HCT116 (cell line): ENCODE measurements at regions not wholly inside any gene's neighbourhood (a gene's known extent, or its start where the extent isn't known, plus 50 kb on each side); places are given as distances from the start of the nearest gene placed in this dataset.

ENCODE experiments used
- ATAC-seq: fragments of 200-7000 bp; cut with Tn5 transposase; 2 replicates; pipeline ENCODE4 v1.9.1; 2020; ENCODE audit warnings: mild to moderate bottlenecking, moderate library complexity
- BruUV-seq: library from RNA; stranded (reverse); fragments of 400-500 nt; replicated peaks from 2 replicates; lab custom pipeline; 2021; lab: Mats Ljungman, UMichigan
- CTCF ChIA-PET: fragments of 300-600 bp; sonication (Branson Sonifier 250); formaldehyde crosslinking; loops from one replicate; lab custom pipeline; 2021; ENCODE audit warnings: antibody characterized with exemption; lab: Charles Lee
- POLR2A ChIA-PET: fragments of 300-600, 350-600 bp; sonication (Branson Sonifier 250); formaldehyde crosslinking; loops from one replicate; lab custom pipeline; 2021; ENCODE audit warnings: antibody characterized with exemption; lab: Charles Lee
- RAD21 ChIA-PET, 2 experiments: fragments of 300-600 bp; sonication (Branson Sonifier 250); formaldehyde crosslinking; loops; one replicate each; lab custom pipeline; 2023; ENCODE audit warnings: low total read pairs in 2 of 2; ENCODE audit not compliant: uncharacterized antibody in 2 of 2, unreplicated experiment in 2 of 2, low non-redundant PET in 1 of 2; lab: Charles Lee
- DNase-seq: peaks from one replicate; pipeline ENCODE4 v3.0.0-alpha.2; 2010; ENCODE audit warnings: low read depth, low spot score
- H2AFZ ChIP-seq: fragments of 200-600 bp; shearing (Covaris generic), sonication (generic); 2 replicates; pipeline ENCODE4 v1.6.1; 2017; ENCODE audit warnings: low read depth, mixed run types, mixed read lengths, antibody characterized with exemption, low read length; ENCODE audit not compliant: poor library complexity, severe bottlenecking
- H3K27ac ChIP-seq: 2 replicates; pipeline ENCODE4 v1.5.1; 2012; ENCODE audit warnings: low read depth, low read length
- H3K27me3 ChIP-seq: fragments of 200-600 bp; sonication (generic); 2 replicates; pipeline ENCODE4 v1.6.1; 2016; ENCODE audit warnings: mixed run types, low read length, mixed read lengths; ENCODE audit not compliant: insufficient read depth
- H3K36me3 ChIP-seq, 2 experiments: fragments of 200-500 bp in 1 of 2; fragments of 200-600 bp in 1 of 2; sonication (Bioruptor generic) in 1 of 2; sonication (generic) in 1 of 2; 2 replicates each; pipeline versions ENCODE4 v1.5.1 to v1.6.1; 2014 to 2016; ENCODE audit warnings: low read length in 2 of 2, inconsistent platforms in 1 of 2, mixed read lengths in 1 of 2, mixed run types in 1 of 2; ENCODE audit not compliant: insufficient read depth in 2 of 2, control insufficient read depth in 1 of 2
- H3K4me1 ChIP-seq, 2 experiments: fragments of 200-600 bp in 1 of 2; sonication (generic) in 1 of 2; 2 replicates each; pipeline versions ENCODE4 v1.5.1 to v1.6.1; 2012 to 2017; ENCODE audit warnings: low read length in 2 of 2, inconsistent platforms in 1 of 2, mild to moderate bottlenecking in 1 of 2, mixed read lengths in 1 of 2, mixed run types in 1 of 2, moderate library complexity in 1 of 2; ENCODE audit not compliant: insufficient read depth in 2 of 2, control insufficient read depth in 1 of 2
- H3K4me2 ChIP-seq: fragments of 200-600 bp; sonication (generic); 2 replicates; pipeline ENCODE4 v1.6.1; 2017; ENCODE audit warnings: mixed run types, low read length, mixed read lengths
- H3K4me3 ChIP-seq, 2 experiments: fragments of 200-600 bp in 1 of 2; sonication (generic) in 1 of 2; replicated peaks in 1 of 2; 2 replicates each; pipeline ENCODE4 v1.5.1; 2011 to 2016; ENCODE audit warnings: low read length in 2 of 2, control low read depth in 1 of 2, low read depth in 1 of 2, mild to moderate bottlenecking in 1 of 2, mixed read lengths in 1 of 2, mixed run types in 1 of 2
- H3K79me2 ChIP-seq: fragments of 200-600 bp; sonication (generic); 2 replicates; pipeline ENCODE4 v1.6.1; 2017; ENCODE audit warnings: mild to moderate bottlenecking, mixed run types, low read length, moderate library complexity, mixed read lengths; ENCODE audit not compliant: insufficient read depth
- H3K9ac ChIP-seq: fragments of 200-600 bp; sonication (generic); 2 replicates; pipeline ENCODE4 v1.6.1; 2016; ENCODE audit warnings: low read length, mixed read lengths
- H3K9me2 ChIP-seq: fragments of 200-600 bp; sonication (generic), shearing (Covaris generic); 2 replicates; pipeline ENCODE4 v1.6.1; 2017; ENCODE audit warnings: mixed run types, mild to moderate bottlenecking, moderate library complexity; ENCODE audit not compliant: insufficient read depth
- H3K9me3 ChIP-seq, 2 experiments: fragments of 200-500 bp in 1 of 2; fragments of 200-600 bp in 1 of 2; sonication (Bioruptor generic) in 1 of 2; sonication (generic) in 1 of 2; 2 replicates each; pipeline ENCODE4 v1.6.1; 2014 to 2017; ENCODE audit warnings: low read length in 2 of 2, mixed read lengths in 2 of 2, inconsistent platforms in 1 of 2, low read depth in 1 of 2, mild to moderate bottlenecking in 1 of 2, mixed run types in 1 of 2, moderate library complexity in 1 of 2; ENCODE audit not compliant: control insufficient read depth in 1 of 2, insufficient read depth in 1 of 2
- H4K20me1 ChIP-seq: fragments of 200-600 bp; sonication (generic), shearing (Covaris generic); 2 replicates; pipeline ENCODE4 v1.6.1; 2017; ENCODE audit warnings: mixed run types, mild to moderate bottlenecking, moderate library complexity; ENCODE audit not compliant: insufficient read depth
- ATF3 ChIP-seq: IDR thresholded peaks from 2 replicates; pipeline ENCODE4 v1.6.1; 2012
- CBX3 ChIP-seq: IDR thresholded peaks from 2 replicates; pipeline ENCODE4 v1.6.1; 2012; ENCODE audit warnings: low read depth
- CEBPB ChIP-seq: IDR thresholded peaks from 2 replicates; pipeline ENCODE4 v1.6.1; 2012; ENCODE audit warnings: low read depth
- EZH2 ChIP-seq: fragments of 200-600 bp; sonication (generic); IDR thresholded peaks from 2 replicates; pipeline ENCODE4 v1.6.1; 2017; ENCODE audit warnings: antibody characterized with exemption, mixed run types
- FOSL1 ChIP-seq: IDR thresholded peaks from 2 replicates; pipeline ENCODE4 v1.6.1; 2012; ENCODE audit warnings: low read depth
- POLR2AphosphoS5 ChIP-seq: IDR thresholded peaks from 2 replicates; pipeline ENCODE4 v1.6.1; 2011; ENCODE audit warnings: mild to moderate bottlenecking, low read depth, low read length, moderate library complexity
- SRF ChIP-seq: IDR thresholded peaks from 2 replicates; pipeline ENCODE4 v1.6.1; 2012; ENCODE audit warnings: low read depth
- YY1 ChIP-seq: IDR thresholded peaks from 2 replicates; pipeline ENCODE4 v1.6.1; 2011; ENCODE audit warnings: low read length, low read depth, moderate library complexity, mild to moderate bottlenecking; ENCODE audit not compliant: insufficient replicate concordance; ENCODE audit errors: extremely low read depth
- ZFX ChIP-seq: fragments of 450-650 bp; IDR thresholded peaks from 2 replicates; pipeline ENCODE4 v1.6.1; 2017
- ZNF274 ChIP-seq: fragments of 200-500 bp; sonication (Bioruptor generic); IDR thresholded peaks from 2 replicates; pipeline ENCODE4 v1.6.1; 2014; ENCODE audit warnings: mild to moderate bottlenecking, low read depth, low read length, inconsistent platforms
- intact Hi-C: fragments of 100-400 bp; cut with micrococcal nuclease; formaldehyde crosslinking; loops from 2 replicates; pipeline ENCODE4 v1.10.0; 2022

- H2AFZ ChIP-seq, result no peak overlapping the region
- H3K4me2 ChIP-seq, result no peak overlapping the region
- ChIA-PET CTCF (no interaction called here), RAD21 (no interaction called here), POLR2A (no interaction called here)
- BruUV-seq, result no TSS peak
- H3K9me3 ChIP-seq, result no peaks in the 10 kb centered on the region
- no peak for DNase-seq
- no peaks in the 10 kb centered on the region for H3K4me1 ChIP-seq
- H3K36me3 ChIP-seq, result no peaks in the 10 kb centered on the region
- no peak overlapping the region for H3K27ac ChIP-seq
- intact Hi-C loops, result no loop called here
- no peak overlapping the region for H3K4me3 ChIP-seq
- ATAC-seq, result no peak
- TF ChIP-seq SRF (no peak), POLR2AphosphoS5 (no peak), ZFX (no peak), CBX3 (no peak), ZNF274 (no peak)
- H3K79me2 ChIP-seq, result no peaks in the 10 kb centered on the region
- no peaks in the 10 kb centered on the region for H3K9me2 ChIP-seq
- H4K20me1 ChIP-seq, result no peaks in the 10 kb centered on the region
- no peaks in the 10 kb centered on the region for H3K27me3 ChIP-seq
- no peak overlapping the region for H3K9ac ChIP-seq
Observed at GRCh38 chr6:7664003-7664402, 61.9 kb upstream of the BMP6 start.

GRCh38 chr6:7668936-7669335, 57.0 kb upstream of the BMP6 start:
- no peaks in the 10 kb centered on the region for H3K9me2 ChIP-seq
- H3K9ac ChIP-seq, result no peak overlapping the region
- no peak for TF ChIP-seq CEBPB
- no peak for TF ChIP-seq SRF
- no peak for TF ChIP-seq FOSL1
- TF ChIP-seq ATF3, result no peak
- TF ChIP-seq EZH2, result no peak
- no peak for TF ChIP-seq YY1
- ChIA-PET CTCF (no interaction called here), RAD21 (no interaction called here), POLR2A (no interaction called here)
- peaks cover 9 to 27% of the 10 kb centered on the region in 2 experiments; a peak in 3 of 4 replicates for H3K4me1 ChIP-seq
- no peak overlapping the region for H2AFZ ChIP-seq
- intact Hi-C loops, result no loop called here
- DNase-seq (no peak), ATAC-seq (no peak)
- no peaks in the 10 kb centered on the region for H3K9me3 ChIP-seq
- BruUV-seq, result no TSS peak
- H3K27ac ChIP-seq, result no peak overlapping the region
- no peaks in the 10 kb centered on the region for H4K20me1 ChIP-seq
- no peaks in the 10 kb centered on the region for H3K79me2 ChIP-seq
- no peaks in the 10 kb centered on the region for H3K27me3 ChIP-seq
- H3K4me2 ChIP-seq, result no peak overlapping the region
- H3K36me3 ChIP-seq, result no peaks in the 10 kb centered on the region
- no peak overlapping the region for H3K4me3 ChIP-seq
